Inflammatory macrophage (primary cell): ENCODE measurements at regions not wholly inside any gene's neighbourhood (a gene's known extent, or its start where the extent isn't known, plus 50 kb on each side); places are given as distances from the start of the nearest gene placed in this dataset.
"Not testable (repeated sequence)": the region's sequence is repeated elsewhere in the genome, so short reads cannot be mapped to it uniquely, and the experiment has no call there.

Source experiments
- DNase-seq, 2 donors: peaks; one replicate each; pipeline ENCODE4 v3.0.0-alpha.2; 2020 to 2022

DNA sequence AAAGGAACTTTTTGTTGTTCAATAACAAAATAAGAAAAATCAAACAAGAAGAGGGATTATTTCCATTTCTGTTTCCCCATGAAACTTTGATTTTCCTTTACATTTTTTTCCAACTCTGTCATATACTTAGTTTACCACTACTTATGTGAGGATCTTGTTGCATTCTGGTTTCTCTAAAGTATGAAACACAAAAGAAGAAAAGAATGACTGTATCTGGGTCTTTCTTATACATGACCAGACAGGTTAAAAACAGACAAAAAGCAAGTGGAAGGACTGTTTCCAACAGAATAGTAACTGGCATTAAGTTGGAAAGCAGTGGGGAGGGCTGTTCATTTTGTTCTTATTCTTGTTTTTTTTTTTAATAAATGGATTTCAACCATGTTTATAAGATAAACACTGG is 1207.8 kb upstream of the FAM98A start:
- no peak for DNase-seq

DNA sequence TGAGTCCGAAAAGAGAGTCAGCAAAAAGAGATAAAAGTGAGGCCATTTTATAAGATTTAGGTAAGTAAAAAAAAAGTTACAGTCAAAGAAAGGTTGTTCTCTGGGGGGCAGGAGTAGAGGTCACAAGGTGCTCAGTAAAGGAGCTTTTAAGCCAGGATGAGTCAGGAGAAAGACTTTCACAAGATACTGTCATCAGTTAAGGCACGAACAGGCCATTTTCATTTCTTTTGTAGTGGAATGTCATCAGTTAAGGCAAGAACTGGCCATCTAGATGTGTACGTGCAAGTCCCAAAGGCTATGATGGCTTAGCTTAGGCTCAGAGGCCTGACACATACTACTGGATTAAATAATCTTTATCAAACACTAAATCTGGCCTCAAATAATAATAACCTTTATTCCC is 1207.3 kb upstream of the FAM98A start:
- DNase-seq, result no peak

DNA sequence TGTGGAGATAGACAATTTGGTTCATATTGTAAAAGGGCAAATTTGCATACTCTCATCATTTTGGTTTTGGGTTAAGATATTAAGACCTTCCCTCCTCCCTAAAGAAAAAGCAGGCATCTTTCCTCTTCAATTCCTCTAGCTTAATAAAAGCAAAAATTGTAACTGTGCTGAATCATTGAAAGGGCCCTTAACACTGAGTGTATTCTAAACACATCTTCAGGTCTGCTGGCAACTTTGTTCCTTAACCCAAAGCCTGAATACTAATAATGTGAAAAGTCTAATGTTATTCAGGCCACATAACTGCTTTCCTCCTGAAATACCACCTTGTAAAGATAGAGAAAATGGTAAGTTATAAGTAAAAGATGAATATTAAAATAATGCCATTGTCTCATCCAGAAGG is 1200.5 kb upstream of the FAM98A start:
- DNase-seq, result no peak

DNA sequence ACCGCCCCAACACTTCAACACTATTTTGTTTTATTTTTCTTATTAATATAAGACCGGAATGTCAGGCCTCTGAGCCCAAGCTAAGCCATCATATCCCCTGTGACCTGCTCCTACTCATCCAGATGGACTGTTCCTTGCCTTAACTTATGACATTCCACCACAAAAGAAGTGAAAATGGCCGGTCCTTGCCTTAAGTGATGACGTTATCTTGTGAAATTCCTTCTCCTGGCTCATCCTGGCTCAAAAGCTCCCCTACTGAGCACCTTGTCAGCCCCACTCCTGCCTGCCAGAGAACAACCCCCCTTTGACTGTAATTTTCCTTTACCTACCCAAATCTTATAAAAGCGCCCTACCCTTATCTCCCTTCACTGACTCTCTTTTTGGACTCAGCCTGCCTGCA is 1196.5 kb upstream of the FAM98A start:
- DNase-seq, result not testable (repeated sequence)

DNA sequence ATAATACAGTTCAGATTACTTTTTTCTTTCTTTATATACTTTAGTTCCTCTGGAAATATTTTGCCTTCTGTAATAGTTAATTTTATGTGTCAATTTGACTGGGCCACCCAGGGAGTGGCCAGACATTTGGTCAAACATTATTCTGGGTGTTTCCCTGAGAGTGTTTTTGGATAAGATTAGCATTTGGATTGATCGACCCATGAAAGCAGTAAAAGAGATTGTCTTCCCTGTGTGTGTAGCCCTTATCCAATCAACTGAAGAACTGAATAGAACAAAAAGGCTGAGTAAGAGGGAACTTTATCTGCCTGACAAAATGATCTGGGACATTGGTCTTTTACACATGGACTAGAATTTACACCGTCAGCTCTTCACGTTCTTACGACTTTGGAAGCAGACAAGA is 1190.1 kb upstream of the FAM98A start:
- no peak for DNase-seq

DNA sequence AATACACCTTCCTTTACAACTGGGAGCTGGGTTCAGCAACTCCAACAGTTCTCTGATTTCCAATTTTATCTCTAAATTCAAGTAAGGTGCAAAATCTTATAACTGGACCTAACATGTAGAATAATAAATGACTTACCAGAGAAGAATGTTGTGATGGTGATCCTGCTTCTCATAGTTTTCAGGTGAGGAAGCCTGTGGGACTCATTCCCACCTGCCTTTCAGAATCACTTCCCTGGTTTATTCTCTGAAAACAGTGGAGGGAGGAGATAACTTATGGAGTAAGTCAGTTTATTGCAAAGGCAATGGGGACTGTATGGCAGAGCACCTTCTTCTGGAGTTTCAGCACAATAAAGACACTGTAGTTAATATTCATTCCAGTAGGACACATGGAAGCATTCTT is 1188.2 kb upstream of the FAM98A start:
- no peak for DNase-seq

DNA sequence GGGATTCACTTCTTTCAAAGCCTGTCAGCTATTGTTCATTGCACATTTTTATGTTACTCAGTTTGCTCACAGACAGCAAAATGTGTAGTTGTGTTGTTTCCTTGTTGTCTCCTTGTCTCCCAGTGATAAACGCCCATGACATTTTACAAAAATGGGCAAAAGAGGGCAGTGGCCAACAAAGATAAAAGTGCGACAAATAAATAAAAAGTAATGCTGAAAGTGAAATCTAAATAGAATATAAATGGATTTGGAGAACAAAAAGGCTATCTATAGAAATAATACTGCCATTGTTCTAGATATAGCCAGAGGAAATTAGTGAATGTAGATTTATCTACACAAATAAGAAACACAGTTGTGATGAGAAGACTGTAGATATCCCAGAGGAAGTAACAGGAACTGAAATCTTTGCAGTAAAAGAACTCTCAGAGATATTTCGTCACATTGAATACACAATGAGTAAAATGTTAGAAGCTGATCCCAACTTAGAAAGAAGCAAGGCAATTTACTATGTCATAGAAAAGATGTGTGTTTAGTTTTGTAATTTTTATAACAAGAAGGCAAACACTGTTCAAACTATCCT is 1186.2 kb upstream of the FAM98A start:
- no peak for DNase-seq

DNA sequence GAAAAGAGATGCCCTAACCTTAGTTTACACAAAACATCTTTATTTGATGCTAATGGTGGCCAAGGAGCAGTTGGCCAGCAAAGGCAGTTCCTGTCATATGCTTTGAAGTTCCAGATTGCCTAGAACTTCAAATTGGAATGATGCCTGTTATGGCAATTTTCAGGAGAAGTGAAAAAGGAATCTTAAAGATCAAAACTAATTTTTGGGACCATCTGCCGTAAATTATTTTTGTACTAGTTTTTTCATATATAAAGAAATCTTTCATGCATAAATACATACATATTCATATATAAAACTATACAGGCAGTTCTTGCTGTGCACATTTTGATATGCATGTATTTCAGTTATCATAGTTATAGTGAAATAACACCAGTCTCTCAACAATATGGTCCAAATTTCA is 1185.6 kb upstream of the FAM98A start:
- no peak for DNase-seq

DNA sequence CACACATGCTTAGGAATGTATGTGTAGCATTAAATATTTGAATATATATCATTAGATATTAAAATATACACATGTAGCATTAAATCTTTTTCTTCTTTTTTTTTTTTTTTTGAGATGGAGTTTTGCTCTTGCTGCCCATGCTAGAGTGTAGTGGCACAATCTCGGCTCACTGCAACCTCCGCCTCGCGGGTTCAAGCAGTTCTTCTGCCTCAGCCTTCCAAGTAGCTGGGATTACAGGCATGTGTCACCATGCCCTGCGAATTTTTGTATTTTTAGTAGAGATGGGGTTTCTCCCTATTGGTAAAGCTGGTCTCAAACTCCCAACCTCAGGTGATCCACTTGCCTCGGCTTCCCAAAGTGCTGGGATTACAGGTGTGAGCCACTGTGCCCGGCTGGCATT is 1151.6 kb upstream of the FAM98A start:
- not testable (repeated sequence) for DNase-seq

DNA sequence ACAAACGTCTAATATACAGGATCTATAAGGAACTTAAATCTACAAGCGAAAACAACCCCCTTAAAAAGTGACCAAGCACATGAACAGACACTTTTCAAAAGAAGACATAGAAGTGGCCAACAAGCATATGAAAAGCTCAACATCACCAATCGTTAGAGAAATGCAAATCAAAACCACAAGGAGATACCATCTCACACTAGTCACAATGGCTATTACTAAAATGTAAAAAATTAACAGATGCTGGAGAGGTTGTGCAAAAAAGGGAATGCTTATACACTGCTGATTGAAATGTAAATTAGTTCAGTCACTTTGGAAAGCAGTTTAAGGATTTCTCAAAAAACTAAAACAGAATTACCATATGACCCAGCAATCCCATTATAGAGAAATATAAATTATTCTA is 1148.5 kb upstream of the FAM98A start:
- DNase-seq, result no peak

DNA sequence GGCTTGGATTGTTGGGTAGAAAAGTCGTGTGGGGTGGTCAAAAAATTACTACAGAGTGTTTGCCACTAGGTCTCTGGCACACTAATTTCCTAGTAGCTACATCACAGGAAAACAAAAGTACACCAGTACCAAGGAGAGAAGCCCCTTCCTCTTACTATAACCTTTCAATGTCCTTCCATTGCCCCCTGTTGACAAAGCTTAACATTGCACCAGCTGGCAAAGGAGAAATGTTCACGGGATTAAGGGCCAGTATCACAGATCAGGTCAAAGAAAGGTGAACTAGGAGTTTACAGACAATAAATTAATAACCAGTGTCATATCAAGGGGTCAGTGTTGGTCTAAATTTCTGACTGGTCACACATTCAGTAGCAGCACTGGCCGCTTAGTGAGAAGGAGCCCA is 1139.6 kb upstream of the FAM98A start:
- DNase-seq, result no peak

DNA sequence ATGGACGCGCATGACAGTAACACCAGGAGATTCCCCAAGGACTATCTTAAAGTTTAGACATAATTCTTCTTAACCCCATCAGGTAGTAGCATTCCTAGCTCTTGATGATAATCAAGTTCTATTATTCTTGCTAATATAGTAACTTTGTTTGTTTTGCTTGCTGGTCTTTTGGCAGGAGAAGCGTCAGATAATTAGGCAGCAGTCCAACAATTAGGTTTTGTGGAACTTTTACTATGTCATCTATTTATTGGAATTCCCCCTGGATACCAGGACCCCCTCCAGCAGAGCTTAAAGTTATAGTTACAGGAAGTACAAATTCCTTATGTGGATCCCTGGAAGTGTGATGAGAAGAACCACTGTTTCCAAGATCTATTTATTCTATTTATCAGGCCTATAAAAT is 1138.0 kb upstream of the FAM98A start:
- no peak for DNase-seq

DNA sequence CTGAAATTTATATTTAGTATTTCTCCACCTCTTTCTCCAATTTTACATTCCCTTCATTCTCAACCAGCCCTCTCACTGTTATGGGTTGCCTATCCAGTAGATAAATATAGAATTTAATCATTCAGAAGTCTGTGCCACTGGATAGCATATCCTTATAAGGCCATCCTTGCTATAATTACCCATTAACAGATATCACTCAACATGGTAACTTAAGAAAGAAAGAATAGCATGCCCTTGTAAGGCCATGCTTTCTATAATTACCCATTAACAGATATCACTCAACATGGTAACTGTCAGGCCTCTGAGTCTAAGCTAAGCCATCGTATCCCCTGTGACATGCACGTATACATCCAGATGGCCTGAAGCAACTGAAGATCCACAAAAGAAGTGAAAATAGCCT is 1137.4 kb upstream of the FAM98A start:
- no peak for DNase-seq

DNA sequence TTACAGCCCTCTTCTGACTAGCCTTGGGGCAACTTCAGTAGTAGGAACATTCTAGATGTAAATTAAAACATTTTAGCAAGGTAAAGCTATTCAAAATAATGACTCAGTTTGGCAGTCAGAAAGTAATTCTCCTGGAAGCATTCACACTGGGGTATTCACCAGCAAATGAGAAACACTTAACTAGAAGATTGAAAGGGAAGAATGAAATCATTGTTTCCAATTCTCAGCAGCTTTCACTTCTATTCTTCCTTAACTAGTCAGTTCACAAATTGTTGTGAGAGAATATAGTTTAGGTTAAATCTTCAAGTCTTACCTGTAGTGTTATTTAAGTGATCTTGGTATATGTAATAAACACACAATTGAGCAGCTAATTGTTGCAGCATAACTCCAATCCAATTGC is 1135.6 kb upstream of the FAM98A start:
- DNase-seq, result no peak

DNA sequence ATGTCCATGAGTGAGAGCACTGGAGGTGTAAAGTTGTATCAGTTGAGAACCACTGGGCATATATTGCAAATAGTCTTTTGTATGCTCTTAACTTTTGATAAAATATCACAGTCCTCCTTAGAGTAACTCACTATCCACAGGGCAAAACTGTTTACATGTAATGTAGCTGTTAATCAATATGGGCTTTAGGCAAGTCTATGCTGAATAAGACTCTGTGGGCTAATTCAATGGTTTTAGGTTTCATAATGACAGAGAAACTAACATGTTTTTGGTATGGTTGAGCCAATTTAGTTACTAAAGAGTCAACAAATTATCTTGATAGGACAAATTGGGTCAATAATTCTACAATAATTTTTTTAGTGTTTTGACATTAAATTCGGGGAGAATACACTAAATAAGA is 1134.9 kb upstream of the FAM98A start:
- no peak for DNase-seq

DNA sequence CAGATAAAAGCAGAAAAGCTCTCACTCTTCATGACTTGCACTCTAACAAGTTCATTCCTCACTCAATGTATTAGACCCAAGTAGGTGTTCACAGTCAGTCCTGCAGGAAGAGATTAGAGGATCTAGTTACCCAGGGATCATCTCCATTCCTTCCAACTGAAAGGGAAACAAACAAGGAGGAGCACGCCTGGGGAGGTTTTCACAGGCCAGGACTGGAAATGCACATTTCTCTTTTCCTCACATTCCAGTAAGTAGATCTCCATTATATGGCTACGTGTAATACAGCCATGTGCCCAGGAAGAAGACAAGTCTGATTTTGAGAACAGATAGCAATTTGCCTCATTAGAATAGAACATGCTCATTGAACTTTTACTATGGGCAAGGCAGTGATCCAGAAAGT is 1132.2 kb upstream of the FAM98A start:
- no peak for DNase-seq

DNA sequence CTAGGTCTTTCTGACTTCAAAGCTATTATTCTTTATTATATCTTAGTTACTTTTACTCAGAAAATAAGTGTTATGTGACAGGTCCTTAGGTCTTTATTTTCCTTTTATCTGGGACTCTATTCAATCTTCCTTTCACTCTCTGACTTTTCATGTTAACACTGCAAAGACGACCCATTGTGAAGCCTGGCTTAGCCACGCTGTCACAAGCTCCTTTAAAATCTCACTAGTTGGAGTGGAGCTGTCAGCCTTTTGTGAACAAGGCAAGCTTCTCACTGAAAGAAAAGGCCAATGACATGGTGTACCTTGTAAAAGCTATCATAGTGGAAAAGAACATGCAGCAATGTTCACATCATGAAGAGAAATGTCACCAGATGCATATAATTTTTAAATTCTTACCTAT is 1130.7 kb upstream of the FAM98A start:
- no peak for DNase-seq

DNA sequence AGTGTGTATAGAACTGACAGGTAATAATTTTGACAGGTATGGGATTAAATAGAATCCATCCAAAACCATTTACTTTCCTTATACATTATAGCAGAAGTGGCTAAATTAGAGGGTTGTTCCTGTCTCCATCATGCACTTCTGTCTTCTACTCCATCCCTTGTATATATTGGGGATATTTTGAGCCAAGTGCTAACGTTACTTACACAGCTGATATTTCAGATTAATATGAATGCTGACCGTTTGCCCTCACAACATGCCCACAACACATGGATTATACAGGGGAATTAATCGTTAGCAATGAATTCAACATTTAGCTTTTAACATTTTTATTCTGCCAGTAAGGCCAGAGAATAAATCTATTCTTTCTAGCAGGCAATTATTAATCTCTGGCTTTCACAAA is 1125.0 kb upstream of the FAM98A start:
- no peak for DNase-seq

DNA sequence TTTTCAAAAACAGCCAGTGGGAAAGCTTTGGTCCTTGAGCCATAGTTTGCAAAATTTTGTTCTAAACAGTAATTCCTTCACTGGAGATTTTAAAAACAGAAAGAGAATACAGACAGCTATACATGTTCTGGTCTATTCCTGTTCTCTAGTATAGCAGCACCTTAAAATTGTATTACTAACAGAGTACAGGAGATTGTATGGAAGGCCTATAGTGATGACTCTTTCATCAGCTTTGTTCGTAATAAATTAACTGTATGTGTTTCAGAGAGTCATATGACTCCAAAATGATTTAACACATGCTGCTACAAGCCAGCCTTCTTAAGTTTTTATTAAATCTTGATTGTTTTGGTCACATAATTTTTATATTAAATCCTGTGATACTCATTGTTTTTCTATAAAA is 1124.6 kb upstream of the FAM98A start:
- DNase-seq, result no peak

DNA sequence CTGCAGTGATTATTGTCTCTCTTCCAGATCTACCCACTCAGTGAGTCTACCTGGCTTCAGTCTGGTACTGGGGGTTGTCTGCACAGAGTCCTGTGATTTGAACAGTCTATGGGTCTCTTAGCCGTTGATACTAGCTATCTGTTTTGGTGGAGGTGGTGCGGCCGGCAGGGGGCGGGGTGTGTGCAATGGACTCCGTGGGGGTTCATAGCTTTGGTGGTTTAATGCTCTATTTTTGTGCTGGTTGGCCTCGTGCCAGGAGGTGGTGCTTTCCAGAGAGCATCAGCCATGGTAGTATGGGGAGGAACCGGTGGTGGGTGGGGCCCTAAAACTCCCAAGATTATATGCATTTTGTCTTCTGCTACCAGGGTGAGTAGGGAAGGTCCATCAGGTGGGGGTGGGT is 1120.1 kb upstream of the FAM98A start:
- no peak for DNase-seq

DNA sequence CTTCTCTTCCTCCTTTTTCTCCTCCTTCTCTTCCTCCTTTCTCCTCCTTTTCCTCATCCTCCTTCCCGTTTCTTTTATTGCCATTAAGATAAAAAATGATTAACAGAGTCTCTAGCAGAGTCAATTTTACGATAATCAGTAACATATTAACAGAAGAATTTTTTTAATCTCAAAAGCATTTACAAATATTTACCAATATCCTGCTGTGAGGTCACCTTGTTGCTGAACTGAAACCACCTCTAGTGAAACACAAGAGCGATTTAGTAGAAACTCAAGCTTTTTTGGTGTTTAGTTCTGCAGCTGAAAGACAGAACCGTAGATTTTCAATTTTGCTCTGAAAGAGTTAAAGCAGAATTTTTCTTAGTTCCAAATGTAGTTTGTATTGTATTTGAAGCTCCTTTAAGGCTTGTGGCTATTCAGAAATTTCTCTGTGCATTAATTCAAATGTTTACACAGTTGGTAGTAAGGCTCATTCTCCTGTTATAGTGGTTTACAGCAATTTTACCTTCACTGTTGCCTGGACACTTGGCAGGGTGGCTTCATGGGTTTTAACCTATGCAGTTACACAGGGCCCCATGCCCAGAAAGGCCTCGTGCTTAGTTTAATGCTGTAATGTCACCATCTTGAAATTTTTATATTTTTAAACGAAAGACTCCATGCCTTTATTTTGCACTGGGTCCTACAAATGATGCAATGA is 1106.6 kb upstream of the FAM98A start:
- DNase-seq, result no peak

DNA sequence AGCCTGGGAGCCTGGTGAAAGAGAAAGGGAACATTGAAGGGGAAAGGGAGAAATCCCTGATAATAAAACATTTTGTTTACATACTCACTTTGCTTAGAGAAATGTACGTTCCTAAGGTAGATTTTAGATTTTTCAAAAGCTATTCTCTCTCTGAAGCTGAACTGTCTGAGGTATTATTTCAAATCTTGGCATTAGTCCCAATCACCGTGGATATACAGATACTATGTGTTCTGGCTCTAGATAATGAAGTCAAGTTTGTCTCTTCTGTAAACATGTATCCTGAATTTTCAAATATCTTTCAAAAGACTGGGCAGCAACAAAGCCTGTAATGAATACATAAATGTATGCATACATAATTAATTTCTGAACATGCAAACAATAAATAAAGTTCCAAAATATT is 1104.2 kb upstream of the FAM98A start:
- DNase-seq, result no peak

DNA sequence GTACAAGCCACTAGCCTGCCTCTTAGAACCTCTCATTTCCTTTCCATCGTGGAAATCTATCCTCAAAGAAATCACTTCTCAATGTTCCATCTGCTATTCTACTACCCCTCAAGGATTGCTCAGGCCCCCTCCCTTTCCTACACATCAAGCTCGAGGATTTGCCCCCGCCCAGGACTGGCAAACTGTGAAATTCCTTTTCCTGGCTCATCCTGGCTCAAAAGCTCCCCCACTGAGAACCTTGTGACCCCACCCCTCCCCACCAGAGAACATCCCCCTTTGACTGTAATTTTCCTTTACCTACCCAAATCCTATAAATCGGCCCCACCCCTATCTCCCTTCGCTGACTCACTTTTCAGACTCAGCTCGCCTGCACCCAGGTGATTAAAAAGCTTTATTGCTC is 1103.3 kb upstream of the FAM98A start:
- not testable (repeated sequence) for DNase-seq

DNA sequence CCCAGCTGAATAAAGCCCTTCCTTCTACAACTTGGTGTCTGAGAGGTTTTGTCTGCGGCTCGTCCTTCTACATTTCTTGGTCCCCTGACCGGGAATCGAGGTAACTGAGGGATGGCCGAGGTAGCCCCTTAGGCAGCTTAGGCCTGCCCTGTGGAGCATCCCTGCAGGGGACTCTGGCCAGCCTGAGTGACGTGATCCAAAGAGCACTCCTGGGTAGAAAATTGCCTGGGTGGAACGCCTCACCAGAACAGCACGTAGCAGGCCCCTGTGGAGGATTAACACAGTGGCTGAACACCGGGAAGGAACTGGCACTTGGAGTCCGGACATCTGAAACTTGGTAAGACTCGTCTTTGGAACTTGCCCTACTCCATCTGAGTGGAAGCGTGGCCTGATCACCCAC is 1078.5 kb upstream of the FAM98A start:
- DNase-seq, result not testable (repeated sequence)

DNA sequence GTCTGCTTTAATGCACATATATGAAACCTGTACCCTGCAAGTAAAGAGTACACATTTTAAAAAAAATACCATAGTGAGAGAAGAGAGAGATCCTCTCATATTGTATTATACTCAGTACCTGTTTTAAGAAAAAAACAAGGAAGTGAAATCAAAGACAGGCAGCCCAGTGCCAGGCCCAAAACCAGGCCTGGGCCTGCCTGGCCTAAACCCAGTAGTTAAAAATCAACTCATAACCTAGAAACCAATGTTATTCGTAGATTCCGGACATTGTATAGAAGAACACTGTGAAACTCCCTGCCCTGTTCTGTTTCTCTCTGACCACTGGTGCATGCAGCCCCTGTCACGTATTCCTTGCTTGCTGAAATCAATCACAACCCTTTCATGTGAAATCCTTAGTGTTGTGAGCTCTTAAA is 1078.0 kb upstream of the FAM98A start:
- DNase-seq, result not testable (repeated sequence)
